HCT116 (cell line): ENCODE measurements at regions not wholly inside any gene's neighbourhood (a gene's known extent, or its start where the extent isn't known, plus 50 kb on each side); places are given as distances from the start of the nearest gene placed in this dataset.

Source experiments
- ATAC-seq: fragments of 200-7000 bp; cut with Tn5 transposase; 2 replicates; pipeline ENCODE4 v1.9.1; 2020; ENCODE audit warnings: mild to moderate bottlenecking, moderate library complexity
- BruUV-seq: library from RNA; stranded (reverse); fragments of 400-500 nt; replicated peaks from 2 replicates; lab custom pipeline; 2021; lab: Mats Ljungman, UMichigan
- CTCF ChIA-PET: fragments of 300-600 bp; sonication (Branson Sonifier 250); formaldehyde crosslinking; loops from one replicate; lab custom pipeline; 2021; ENCODE audit warnings: antibody characterized with exemption; lab: Charles Lee
- POLR2A ChIA-PET: fragments of 300-600, 350-600 bp; sonication (Branson Sonifier 250); formaldehyde crosslinking; loops from one replicate; lab custom pipeline; 2021; ENCODE audit warnings: antibody characterized with exemption; lab: Charles Lee
- RAD21 ChIA-PET, 2 experiments: fragments of 300-600 bp; sonication (Branson Sonifier 250); formaldehyde crosslinking; loops; one replicate each; lab custom pipeline; 2023; ENCODE audit warnings: low total read pairs in 2 of 2; ENCODE audit not compliant: uncharacterized antibody in 2 of 2, unreplicated experiment in 2 of 2, low non-redundant PET in 1 of 2; lab: Charles Lee
- DNase-seq: peaks from one replicate; pipeline ENCODE4 v3.0.0-alpha.2; 2010; ENCODE audit warnings: low read depth, low spot score
- H2AFZ ChIP-seq: fragments of 200-600 bp; shearing (Covaris generic), sonication (generic); 2 replicates; pipeline ENCODE4 v1.6.1; 2017; ENCODE audit warnings: low read depth, mixed run types, mixed read lengths, antibody characterized with exemption, low read length; ENCODE audit not compliant: poor library complexity, severe bottlenecking
- H3K27ac ChIP-seq: 2 replicates; pipeline ENCODE4 v1.5.1; 2012; ENCODE audit warnings: low read depth, low read length
- H3K27me3 ChIP-seq: fragments of 200-600 bp; sonication (generic); 2 replicates; pipeline ENCODE4 v1.6.1; 2016; ENCODE audit warnings: mixed run types, low read length, mixed read lengths; ENCODE audit not compliant: insufficient read depth
- H3K36me3 ChIP-seq, 2 experiments: fragments of 200-500 bp in 1 of 2; fragments of 200-600 bp in 1 of 2; sonication (Bioruptor generic) in 1 of 2; sonication (generic) in 1 of 2; 2 replicates each; pipeline versions ENCODE4 v1.5.1 to v1.6.1; 2014 to 2016; ENCODE audit warnings: low read length in 2 of 2, inconsistent platforms in 1 of 2, mixed read lengths in 1 of 2, mixed run types in 1 of 2; ENCODE audit not compliant: insufficient read depth in 2 of 2, control insufficient read depth in 1 of 2
- H3K4me1 ChIP-seq, 2 experiments: fragments of 200-600 bp in 1 of 2; sonication (generic) in 1 of 2; 2 replicates each; pipeline versions ENCODE4 v1.5.1 to v1.6.1; 2012 to 2017; ENCODE audit warnings: low read length in 2 of 2, inconsistent platforms in 1 of 2, mild to moderate bottlenecking in 1 of 2, mixed read lengths in 1 of 2, mixed run types in 1 of 2, moderate library complexity in 1 of 2; ENCODE audit not compliant: insufficient read depth in 2 of 2, control insufficient read depth in 1 of 2
- H3K4me2 ChIP-seq: fragments of 200-600 bp; sonication (generic); 2 replicates; pipeline ENCODE4 v1.6.1; 2017; ENCODE audit warnings: mixed run types, low read length, mixed read lengths
- H3K4me3 ChIP-seq, 2 experiments: fragments of 200-600 bp in 1 of 2; sonication (generic) in 1 of 2; replicated peaks in 1 of 2; 2 replicates each; pipeline ENCODE4 v1.5.1; 2011 to 2016; ENCODE audit warnings: low read length in 2 of 2, control low read depth in 1 of 2, low read depth in 1 of 2, mild to moderate bottlenecking in 1 of 2, mixed read lengths in 1 of 2, mixed run types in 1 of 2
- H3K79me2 ChIP-seq: fragments of 200-600 bp; sonication (generic); 2 replicates; pipeline ENCODE4 v1.6.1; 2017; ENCODE audit warnings: mild to moderate bottlenecking, mixed run types, low read length, moderate library complexity, mixed read lengths; ENCODE audit not compliant: insufficient read depth
- H3K9ac ChIP-seq: fragments of 200-600 bp; sonication (generic); 2 replicates; pipeline ENCODE4 v1.6.1; 2016; ENCODE audit warnings: low read length, mixed read lengths
- H3K9me2 ChIP-seq: fragments of 200-600 bp; sonication (generic), shearing (Covaris generic); 2 replicates; pipeline ENCODE4 v1.6.1; 2017; ENCODE audit warnings: mixed run types, mild to moderate bottlenecking, moderate library complexity; ENCODE audit not compliant: insufficient read depth
- H3K9me3 ChIP-seq, 2 experiments: fragments of 200-500 bp in 1 of 2; fragments of 200-600 bp in 1 of 2; sonication (Bioruptor generic) in 1 of 2; sonication (generic) in 1 of 2; 2 replicates each; pipeline ENCODE4 v1.6.1; 2014 to 2017; ENCODE audit warnings: low read length in 2 of 2, mixed read lengths in 2 of 2, inconsistent platforms in 1 of 2, low read depth in 1 of 2, mild to moderate bottlenecking in 1 of 2, mixed run types in 1 of 2, moderate library complexity in 1 of 2; ENCODE audit not compliant: control insufficient read depth in 1 of 2, insufficient read depth in 1 of 2
- H4K20me1 ChIP-seq: fragments of 200-600 bp; sonication (generic), shearing (Covaris generic); 2 replicates; pipeline ENCODE4 v1.6.1; 2017; ENCODE audit warnings: mixed run types, mild to moderate bottlenecking, moderate library complexity; ENCODE audit not compliant: insufficient read depth
- CEBPB ChIP-seq: IDR thresholded peaks from 2 replicates; pipeline ENCODE4 v1.6.1; 2012; ENCODE audit warnings: low read depth
- ELF1 ChIP-seq: IDR thresholded peaks from 2 replicates; pipeline ENCODE4 v1.6.1; 2012; ENCODE audit warnings: low read depth, borderline replicate concordance
- FOSL1 ChIP-seq: IDR thresholded peaks from 2 replicates; pipeline ENCODE4 v1.6.1; 2012; ENCODE audit warnings: low read depth
- JUND ChIP-seq: IDR thresholded peaks from 2 replicates; pipeline ENCODE4 v1.6.1; 2012
- RAD21 ChIP-seq: IDR thresholded peaks from 2 replicates; pipeline ENCODE4 v1.6.1; 2012; ENCODE audit warnings: low read depth, mild to moderate bottlenecking
- intact Hi-C: fragments of 100-400 bp; cut with micrococcal nuclease; formaldehyde crosslinking; loops from 2 replicates; pipeline ENCODE4 v1.10.0; 2022

DNA sequence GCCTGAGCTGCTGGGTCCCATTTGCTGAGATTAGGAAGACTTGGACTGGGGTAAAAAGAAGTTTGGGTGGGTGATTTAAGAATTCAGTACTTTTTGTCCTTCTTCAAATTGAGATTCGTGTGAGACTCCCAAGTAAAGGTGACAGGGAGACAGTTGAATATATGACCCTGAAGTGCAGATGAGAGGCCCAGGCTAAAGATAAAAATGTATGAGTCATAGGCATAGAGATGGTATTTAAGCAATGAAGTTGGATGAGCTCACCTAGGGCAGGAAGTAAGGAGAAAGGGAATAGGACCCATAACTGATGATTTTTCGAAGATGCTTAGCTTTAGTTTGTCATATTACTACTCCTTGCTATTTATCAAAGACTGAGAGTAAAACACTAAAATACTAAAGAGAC, 255.9 kb upstream of the ADRA1B start:
- Histone ChIP-seq H3K36me3 (no peaks in the 10 kb centered on the region), H3K9ac (no peak overlapping the region), H3K79me2 (no peaks in the 10 kb centered on the region), H3K27ac (no peak overlapping the region), H3K4me2 (peak overlapping the region; percentile 47), H3K9me3 (no peaks in the 10 kb centered on the region), H3K4me3 (no peak overlapping the region), H2AFZ (no peak overlapping the region), H3K4me1 (peaks cover 5 to 11% of the 10 kb centered on the region in 2 experiments; a peak in 3 of 4 replicates), H4K20me1 (no peaks in the 10 kb centered on the region), H3K9me2 (no peaks in the 10 kb centered on the region), H3K27me3 (no peaks in the 10 kb centered on the region)
- CTCF ChIA-PET = no interaction called here
- RAD21 ChIA-PET = no interaction called here
- DNase-seq (no peak), ATAC-seq (peak; percentile 62)
- peak; percentile 45 for TF ChIP-seq FOSL1
- no peak for TF ChIP-seq CEBPB
- peak; percentile 30; the same call in 1 of the 2 replicates for TF ChIP-seq JUND
- TF ChIP-seq RAD21 = no peak
- intact Hi-C loops = no loop called here
- POLR2A ChIA-PET = no interaction called here
- BruUV-seq = no TSS peak

DNA sequence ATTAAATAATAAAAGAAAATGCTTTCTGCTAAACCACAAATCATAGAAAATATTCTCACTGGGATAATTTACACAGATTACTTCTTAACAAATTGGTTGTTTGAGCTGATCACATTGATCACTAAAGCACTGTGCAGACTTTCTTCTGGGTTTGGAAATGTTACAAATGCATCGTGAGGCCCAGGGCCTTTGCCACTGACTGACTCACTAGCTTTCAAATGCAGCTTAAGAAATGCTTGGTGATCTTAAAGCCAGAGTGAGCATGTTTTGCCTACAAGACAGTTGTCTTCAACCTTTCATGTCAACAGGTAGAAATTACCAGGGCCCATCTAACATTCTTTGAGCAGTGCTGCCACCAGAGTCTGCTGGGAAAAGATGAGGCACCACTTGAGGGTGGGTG, 252.3 kb upstream of the ADRA1B start:
- no peak overlapping the region for H3K4me2 ChIP-seq
- ChIA-PET POLR2A (no interaction called here), RAD21 (no interaction called here), CTCF (no interaction called here)
- ATAC-seq (no peak), DNase-seq (no peak)
- H3K27ac ChIP-seq = no peak overlapping the region
- H4K20me1 ChIP-seq = no peaks in the 10 kb centered on the region
- no peak overlapping the region for H3K9ac ChIP-seq
- H3K27me3 ChIP-seq = no peaks in the 10 kb centered on the region
- no peaks in the 10 kb centered on the region for H3K79me2 ChIP-seq
- no peaks in the 10 kb centered on the region for H3K9me2 ChIP-seq
- no peaks in the 10 kb centered on the region for H3K36me3 ChIP-seq
- no TSS peak for BruUV-seq
- intact Hi-C loops = no loop called here
- no peak overlapping the region for H2AFZ ChIP-seq
- no peaks in the 10 kb centered on the region for H3K9me3 ChIP-seq
- H3K4me1 ChIP-seq = peaks cover 5 to 11% of the 10 kb centered on the region in 2 experiments; a peak in 3 of 4 replicates
- no peak for TF ChIP-seq ELF1
- TF ChIP-seq, all 23 proteins: peak for 0
- no peak overlapping the region for H3K4me3 ChIP-seq
